Left lung (tissue), 4 donors: ENCODE measurements at regions not wholly inside any gene's neighbourhood (a gene's known extent, or its start where the extent isn't known, plus 50 kb on each side); places are given as distances from the start of the nearest gene placed in this dataset.

ENCODE experiments used
- ATAC-seq: fragments of 200-7000 bp; cut with Tn5 transposase; one replicate; pipeline ENCODE4 v1.9.1; 2020; ENCODE audit warnings: moderate library complexity
- DNase-seq, 4 donors: peaks; one replicate each; pipeline ENCODE4 v3.0.0-alpha.2; 2013 to 2020
- H3K27ac ChIP-seq, 2 donors: fragments of 200-600 bp; sonication (generic) in 1 of 2; one replicate each; pipeline versions ENCODE4 v1.5.0 to v1.8.0; 2020 to 2021
- H3K27me3 ChIP-seq, 2 donors: fragments of 200-600 bp; sonication (generic) in 1 of 2; one replicate each; pipeline versions ENCODE4 v1.5.0 to v1.8.0; 2020 to 2021
- H3K36me3 ChIP-seq, 2 donors: fragments of 200-600 bp; sonication (generic) in 1 of 2; one replicate each; pipeline versions ENCODE4 v1.5.0 to v1.8.0; 2020 to 2021
- H3K4me1 ChIP-seq, 2 donors: fragments of 200-600 bp; one replicate each; pipeline ENCODE4 v1.8.0; 2021
- H3K4me3 ChIP-seq, 2 donors: fragments of 200-600 bp; sonication (generic) in 1 of 2; one replicate each; pipeline versions ENCODE4 v1.5.0 to v1.8.0; 2020 to 2021; ENCODE audit warnings: mild to moderate bottlenecking in 1 of 2
- H3K9me3 ChIP-seq, 2 donors: fragments of 200-600 bp; sonication (generic) in 1 of 2; one replicate each; pipeline versions ENCODE4 v1.5.0 to v1.8.0; 2020 to 2021
- intact Hi-C, 2 donors: fragments of 100-400 bp; cut with DNase I; formaldehyde crosslinking; loops; one replicate each; pipeline versions ENCODE4 v1.11.2 to v1.14.2; 2022
- TF ChIP-seq, protein P1 (sequence below), 2 donors: fragments of 200-600 bp; sonication (generic) in 1 of 2; IDR thresholded peaks; one replicate each; pipeline versions ENCODE4 v1.5.0 to v1.8.0; 2021; ENCODE audit warnings: antibody characterized with exemption in 2 of 2
- donor health status: DM: no; HTN: yes; CAD: no.
- donor health status: DM: no; HTN: no; CAD: no.

DNA sequence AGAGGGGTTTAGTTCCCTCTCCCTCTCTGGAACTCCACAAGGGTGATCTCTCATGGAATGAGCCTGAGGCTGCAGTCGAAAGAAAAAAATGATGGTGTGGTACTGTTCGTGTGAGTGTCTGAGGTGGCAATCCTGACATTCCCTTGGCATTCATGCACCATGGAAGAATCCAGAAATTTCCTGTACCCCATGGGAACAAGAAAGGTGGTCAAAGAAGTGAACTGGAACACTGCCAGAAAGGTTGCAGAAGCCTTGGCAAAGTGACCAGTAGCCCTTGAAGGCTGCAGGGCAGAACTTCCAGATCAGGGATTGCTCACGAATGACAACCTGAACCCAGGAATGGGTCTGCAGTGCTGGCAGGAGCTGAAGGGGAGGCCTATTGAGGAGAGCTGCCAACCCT lies 394.7 kb downstream of the CD83 start:
- ATAC-seq: no peak
- intact Hi-C loops: no loop called here
- DNase-seq: no peak
- no peaks in the 10 kb centered on the region for H3K36me3 ChIP-seq
- TF ChIP-seq, protein P1, sequence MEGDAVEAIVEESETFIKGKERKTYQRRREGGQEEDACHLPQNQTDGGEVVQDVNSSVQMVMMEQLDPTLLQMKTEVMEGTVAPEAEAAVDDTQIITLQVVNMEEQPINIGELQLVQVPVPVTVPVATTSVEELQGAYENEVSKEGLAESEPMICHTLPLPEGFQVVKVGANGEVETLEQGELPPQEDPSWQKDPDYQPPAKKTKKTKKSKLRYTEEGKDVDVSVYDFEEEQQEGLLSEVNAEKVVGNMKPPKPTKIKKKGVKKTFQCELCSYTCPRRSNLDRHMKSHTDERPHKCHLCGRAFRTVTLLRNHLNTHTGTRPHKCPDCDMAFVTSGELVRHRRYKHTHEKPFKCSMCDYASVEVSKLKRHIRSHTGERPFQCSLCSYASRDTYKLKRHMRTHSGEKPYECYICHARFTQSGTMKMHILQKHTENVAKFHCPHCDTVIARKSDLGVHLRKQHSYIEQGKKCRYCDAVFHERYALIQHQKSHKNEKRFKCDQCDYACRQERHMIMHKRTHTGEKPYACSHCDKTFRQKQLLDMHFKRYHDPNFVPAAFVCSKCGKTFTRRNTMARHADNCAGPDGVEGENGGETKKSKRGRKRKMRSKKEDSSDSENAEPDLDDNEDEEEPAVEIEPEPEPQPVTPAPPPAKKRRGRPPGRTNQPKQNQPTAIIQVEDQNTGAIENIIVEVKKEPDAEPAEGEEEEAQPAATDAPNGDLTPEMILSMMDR (IDR thresholded peaks at IDR 0.05): no peak
- H3K27ac ChIP-seq: no peak overlapping the region
- H3K9me3 ChIP-seq: no peaks in the 10 kb centered on the region
- no peaks in the 10 kb centered on the region for H3K4me1 ChIP-seq
- no peak overlapping the region for H3K4me3 ChIP-seq
- no peaks in the 10 kb centered on the region for H3K27me3 ChIP-seq

DNA sequence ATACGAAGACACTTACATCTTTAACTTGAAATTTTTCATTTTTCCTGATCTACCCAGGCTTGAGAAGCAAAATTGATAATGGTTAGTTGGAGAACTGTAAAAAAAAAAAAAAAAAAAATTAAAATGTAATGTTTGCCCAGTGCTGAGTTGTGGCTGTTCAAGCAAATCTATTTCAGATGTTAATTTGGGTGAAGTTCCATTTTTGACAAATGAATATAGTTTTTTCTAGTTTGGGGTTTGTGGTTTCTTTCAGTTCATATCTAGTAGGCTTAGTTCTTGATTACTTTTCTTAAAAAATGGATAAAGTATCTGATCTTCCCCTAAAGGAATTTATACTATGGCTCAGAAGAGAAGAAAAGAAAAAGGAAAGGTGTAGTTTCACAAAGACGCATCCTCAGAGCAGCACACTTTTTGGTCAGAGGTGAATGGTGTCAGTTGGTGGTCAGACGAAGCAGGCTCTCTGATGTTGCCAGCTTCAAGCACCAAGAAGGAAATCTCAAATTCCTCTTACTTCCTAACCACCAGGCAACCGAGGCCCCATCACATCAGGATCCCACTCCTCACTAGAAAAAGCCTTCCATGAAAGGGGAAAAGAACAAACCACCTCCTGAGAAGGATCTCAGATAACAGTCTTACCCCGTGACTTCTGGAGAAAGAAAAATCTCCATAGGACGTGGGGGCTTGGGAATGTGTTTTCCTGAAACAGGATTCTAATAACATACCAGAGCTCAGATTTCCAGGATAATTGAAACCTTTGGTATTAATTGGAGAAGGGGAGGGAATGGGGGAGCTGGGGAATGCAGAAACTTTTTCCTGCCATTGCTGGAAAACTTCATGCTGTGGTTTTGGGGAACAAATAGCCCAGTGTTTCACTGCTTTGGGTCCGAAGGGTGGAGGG lies 396.2 kb downstream of the CD83 start:
- no peaks in the 10 kb centered on the region for H3K9me3 ChIP-seq
- intact Hi-C loops: no loop called here
- H3K36me3 ChIP-seq: no peaks in the 10 kb centered on the region
- DNase-seq: no peak
- no peaks in the 10 kb centered on the region for H3K27me3 ChIP-seq
- no peaks in the 10 kb centered on the region for H3K4me1 ChIP-seq
- no peak overlapping the region for H3K27ac ChIP-seq
- no peak for ATAC-seq
- no peak overlapping the region for H3K4me3 ChIP-seq
- TF ChIP-seq, protein P1 (IDR thresholded peaks at IDR 0.05): no peak

DNA sequence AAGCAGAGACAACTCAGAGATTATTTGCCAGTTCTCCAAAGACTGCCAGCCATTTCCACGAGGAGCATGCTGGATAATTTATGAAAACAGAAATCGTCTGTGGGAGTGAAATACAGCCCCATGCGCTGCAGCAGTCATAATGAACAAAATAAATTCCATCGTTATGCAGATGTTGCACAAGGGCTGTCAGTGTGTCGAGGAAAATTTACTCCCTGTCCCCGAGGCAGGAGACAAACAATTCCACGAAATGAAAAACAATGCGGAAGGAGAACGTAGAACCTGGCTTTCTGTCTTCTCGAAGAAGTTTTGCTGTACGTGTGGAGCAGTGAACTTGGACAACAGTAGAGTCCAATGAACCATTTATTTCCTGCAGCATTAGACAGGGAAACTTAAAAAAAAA lies 399.4 kb downstream of the CD83 start:
- no peak for DNase-seq
- TF ChIP-seq, protein P1 (IDR thresholded peaks at IDR 0.05): no peak
- Histone ChIP-seq H3K4me3 (no peak overlapping the region), H3K27me3 (no peaks in the 10 kb centered on the region), H3K4me1 (no peaks in the 10 kb centered on the region), H3K27ac (no peak overlapping the region), H3K9me3 (no peaks in the 10 kb centered on the region), H3K36me3 (no peaks in the 10 kb centered on the region)
- intact Hi-C loops: no loop called here
- no peak for ATAC-seq

DNA sequence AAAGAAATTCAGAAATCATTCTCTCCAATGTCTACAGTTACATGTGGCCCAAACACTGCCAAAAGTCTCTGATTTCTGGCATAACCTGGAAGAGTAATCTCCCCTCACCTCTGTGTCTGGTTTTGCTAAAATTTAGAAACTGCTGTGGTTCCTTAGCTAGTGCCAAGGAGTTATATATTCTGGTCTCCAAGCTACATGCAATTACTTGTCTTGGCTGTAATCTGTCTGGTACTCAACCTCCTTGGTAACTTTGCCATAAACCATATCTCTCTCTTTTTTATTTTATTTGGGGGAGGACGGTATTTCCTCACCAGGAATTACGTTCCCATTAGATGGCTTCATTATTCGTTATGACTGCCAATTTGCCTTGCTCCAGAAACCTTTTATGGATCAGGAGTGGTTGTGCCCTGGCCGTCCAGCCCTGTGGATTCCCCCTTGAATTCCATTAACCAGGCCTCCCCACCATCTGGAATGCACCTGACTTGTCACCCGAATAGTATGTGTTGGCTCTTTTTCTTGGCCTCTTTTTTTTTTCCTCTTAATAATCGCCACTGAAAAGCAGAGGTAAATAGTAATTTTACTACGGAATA lies 400.0 kb downstream of the CD83 start:
- TF ChIP-seq, protein P1 (IDR thresholded peaks at IDR 0.05): no peak
- Histone ChIP-seq H3K4me3 (no peak overlapping the region), H3K9me3 (no peaks in the 10 kb centered on the region), H3K36me3 (no peaks in the 10 kb centered on the region), H3K4me1 (no peaks in the 10 kb centered on the region), H3K27ac (no peak overlapping the region), H3K27me3 (no peaks in the 10 kb centered on the region)
- DNase-seq (no peak), ATAC-seq (no peak)
- intact Hi-C loops: no loop called here

DNA sequence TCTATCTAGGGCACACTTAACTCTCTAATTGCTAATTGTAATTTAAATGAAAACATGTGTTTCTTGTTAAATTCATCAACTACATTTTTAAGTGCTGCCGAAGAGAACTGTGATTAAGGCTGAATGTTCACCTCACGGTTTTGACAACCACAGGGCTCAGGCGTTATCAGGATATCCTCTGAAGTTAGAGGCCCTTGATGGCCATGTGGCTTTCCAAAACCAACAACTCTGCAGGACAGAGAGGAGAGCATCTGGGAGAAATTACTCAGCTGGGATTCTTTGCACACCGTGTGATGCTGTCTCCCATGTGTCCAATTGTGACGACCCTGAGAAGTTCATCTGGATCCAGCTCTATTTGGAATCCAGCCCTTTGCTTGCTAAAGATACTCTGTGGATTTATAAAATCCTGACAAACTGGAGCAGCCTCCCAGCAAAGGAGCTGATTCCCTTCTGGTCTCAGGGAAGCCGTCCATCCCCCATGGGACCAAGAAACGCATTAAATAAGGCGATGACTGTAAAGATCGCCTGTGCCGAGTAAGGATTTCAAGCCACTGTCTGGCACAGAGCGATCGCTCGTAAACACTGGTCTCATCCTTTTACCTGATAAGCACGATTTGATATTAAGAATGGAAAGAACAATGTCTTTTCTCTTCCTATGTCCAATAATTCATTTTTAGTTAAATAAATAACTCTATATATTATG lies 401.1 kb downstream of the CD83 start:
- Histone ChIP-seq H3K4me1 (no peaks in the 10 kb centered on the region), H3K4me3 (no peak overlapping the region), H3K27ac (no peak overlapping the region), H3K27me3 (no peaks in the 10 kb centered on the region), H3K36me3 (no peaks in the 10 kb centered on the region), H3K9me3 (no peaks in the 10 kb centered on the region)
- ATAC-seq (no peak), DNase-seq (no peak)
- TF ChIP-seq, protein P1 (IDR thresholded peaks at IDR 0.05): no peak
- intact Hi-C loops: no loop called here
